MM.1S (cell line): ENCODE measurements at regions not wholly inside any gene's neighbourhood (a gene's known extent, or its start where the extent isn't known, plus 50 kb on each side); places are given as distances from the start of the nearest gene placed in this dataset.

ENCODE experiments used
- DNase-seq: peaks from one replicate; pipeline ENCODE4 v3.0.0-alpha.2; 2015
- H2AFZ ChIP-seq: fragments of 300-600 bp; sonication (generic); 2 replicates; pipeline ENCODE4 v1.6.0; 2016; ENCODE audit warnings: antibody characterized with exemption, low read length
- H3F3A ChIP-seq: fragments of 300-600 bp; sonication (generic); 2 replicates; pipeline ENCODE4 v1.6.1; 2016; ENCODE audit warnings: mild to moderate bottlenecking, antibody characterized with exemption, low read length, moderate library complexity, mixed read lengths; ENCODE audit not compliant: insufficient read depth
- H3K27ac ChIP-seq: fragments of 300-600 bp; sonication (generic); 2 replicates; pipeline ENCODE4 v1.5.1; 2016; ENCODE audit warnings: mild to moderate bottlenecking, low read length
- H3K27me3 ChIP-seq: fragments of 300-600 bp; sonication (generic); replicated peaks from 2 replicates; pipeline ENCODE4 v1.6.0; 2016; ENCODE audit warnings: low read length; ENCODE audit not compliant: insufficient read depth
- H3K36me3 ChIP-seq: fragments of 300-600 bp; sonication (generic); replicated peaks from 2 replicates; pipeline ENCODE4 v1.6.1; 2016; ENCODE audit warnings: mild to moderate bottlenecking, low read length, mixed read lengths; ENCODE audit not compliant: insufficient read depth
- H3K4me1 ChIP-seq: fragments of 300-600 bp; sonication (generic); 2 replicates; pipeline ENCODE4 v1.6.1; 2016; ENCODE audit warnings: low read length, mixed read lengths
- H3K4me2 ChIP-seq: fragments of 300-600 bp; sonication (generic); 2 replicates; pipeline ENCODE4 v1.6.0; 2016; ENCODE audit warnings: low read depth, low read length
- H3K4me3 ChIP-seq: fragments of 300-600 bp; sonication (generic); 2 replicates; pipeline ENCODE4 v1.5.1; 2016; ENCODE audit warnings: low read length, mixed read lengths
- H3K79me2 ChIP-seq: fragments of 300-600 bp; sonication (generic); 2 replicates; pipeline ENCODE4 v1.6.1; 2016; ENCODE audit warnings: mixed run types, low read length, mixed read lengths
- H3K9ac ChIP-seq: fragments of 300-600 bp; sonication (generic); 2 replicates; pipeline ENCODE4 v1.6.1; 2016; ENCODE audit warnings: low read length, mixed read lengths
- H3K9me2 ChIP-seq: fragments of 300-600 bp; sonication (generic); replicated peaks from 2 replicates; pipeline ENCODE4 v1.6.1; 2016; ENCODE audit warnings: mild to moderate bottlenecking, low read length, mixed read lengths; ENCODE audit not compliant: insufficient read depth
- H3K9me3 ChIP-seq: fragments of 300-600 bp; sonication (generic); replicated peaks from 2 replicates; pipeline ENCODE4 v1.6.1; 2016; ENCODE audit warnings: mild to moderate bottlenecking, low read length, mixed read lengths; ENCODE audit not compliant: insufficient read depth
- H4K20me1 ChIP-seq: fragments of 300-600 bp; sonication (generic); 2 replicates; pipeline ENCODE4 v1.6.1; 2016; ENCODE audit warnings: mild to moderate bottlenecking, low read length, moderate library complexity, mixed read lengths; ENCODE audit not compliant: insufficient read depth
- CTCF ChIP-seq: fragments of 300-600 bp; sonication (generic); IDR thresholded peaks from 2 replicates; pipeline ENCODE4 v1.5.1; 2016; ENCODE audit warnings: antibody characterized with exemption, low read length, mixed read lengths
- EZH2 ChIP-seq: fragments of 300-600 bp; sonication (generic); optimal IDR thresholded peaks from 2 replicates; pipeline ENCODE3; 2017; ENCODE audit warnings: low read depth, mild to moderate bottlenecking, antibody characterized with exemption, low read length, mixed read lengths
- EZH2phosphoT487 ChIP-seq: fragments of 300-600 bp; sonication (generic); IDR thresholded peaks from 2 replicates; pipeline ENCODE4 v1.6.1; 2018; ENCODE audit warnings: antibody characterized with exemption, low read length

DNA sequence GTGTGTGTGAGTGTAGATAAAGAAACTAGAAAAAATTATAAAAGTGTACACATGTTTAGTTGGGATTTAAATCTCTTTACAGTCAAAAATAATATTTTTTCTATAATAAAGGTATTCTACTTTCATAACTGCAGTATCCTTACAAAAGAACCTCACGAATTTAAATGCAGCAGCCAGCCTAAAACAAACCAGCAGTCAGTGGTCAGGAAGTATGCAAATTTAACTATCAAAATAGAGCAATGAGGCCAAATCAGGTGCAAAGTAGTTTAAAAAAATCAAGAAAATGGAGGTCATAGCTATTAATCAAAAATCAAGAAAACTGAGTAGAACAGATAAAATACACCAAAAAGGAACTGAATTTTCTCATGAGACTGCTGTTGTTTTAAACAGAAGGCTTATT lies 407.1 kb downstream of the CDH19 start:
- DNase-seq, result peak; percentile 47
- TF ChIP-seq EZH2 (no peak), CTCF (no peak), EZH2phosphoT487 (no peak)
- no peak overlapping the region for H3K4me2 ChIP-seq

DNA sequence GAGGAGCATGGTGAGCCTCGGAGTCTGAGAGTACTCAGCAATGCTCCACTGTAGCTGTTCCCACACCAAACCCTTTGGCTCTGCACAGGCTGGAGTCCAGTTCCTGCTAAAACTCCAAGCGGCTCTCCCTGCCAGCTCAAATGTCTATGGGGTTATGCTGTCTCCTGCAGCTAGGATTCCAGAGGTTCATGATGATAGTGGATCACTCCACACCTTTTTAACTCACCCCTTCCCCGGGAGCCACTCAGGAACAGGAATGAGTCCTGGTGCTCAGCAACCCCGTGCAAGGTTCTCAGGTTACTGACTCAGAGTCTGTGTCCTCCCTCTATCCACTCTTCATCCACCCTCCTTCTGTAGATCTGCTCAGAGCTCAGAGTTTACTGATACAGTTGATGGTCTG lies 410.0 kb downstream of the CDH19 start:
- Histone ChIP-seq H3K79me2 (no peaks in the 10 kb centered on the region), H3K27ac (no peak overlapping the region), H3K4me3 (no peak overlapping the region), H3F3A (no peaks in the 10 kb centered on the region), H3K4me2 (no peak overlapping the region), H2AFZ (no peak overlapping the region), H3K36me3 (no peaks in the 10 kb centered on the region), H3K27me3 (no peaks in the 10 kb centered on the region), H4K20me1 (no peaks in the 10 kb centered on the region), H3K4me1 (0 out of 2 replicates have a peak, but pooled peaks cover 3% of the 10 kb centered on the region), H3K9me3 (no peaks in the 10 kb centered on the region), H3K9ac (no peak overlapping the region), H3K9me2 (no peaks in the 10 kb centered on the region)
- no peak for DNase-seq
- no peak for TF ChIP-seq EZH2phosphoT487
- TF ChIP-seq EZH2, result no peak
- no peak for TF ChIP-seq CTCF

More for the DNA sequence above, 407.1 kb downstream of the CDH19 start:
- no peaks in the 10 kb centered on the region for H4K20me1 ChIP-seq
- no peaks in the 10 kb centered on the region for H3K79me2 ChIP-seq
- no peaks in the 10 kb centered on the region for H3K9me3 ChIP-seq
- no peak overlapping the region for H3K4me3 ChIP-seq
- H3K4me1 ChIP-seq, result 0 out of 2 replicates have a peak, but pooled peaks cover 3% of the 10 kb centered on the region
- H3F3A ChIP-seq, result no peaks in the 10 kb centered on the region
- no peaks in the 10 kb centered on the region for H3K36me3 ChIP-seq
- no peaks in the 10 kb centered on the region for H3K9me2 ChIP-seq
- H3K27ac ChIP-seq, result no peak overlapping the region
- no peak overlapping the region for H3K9ac ChIP-seq
- no peak overlapping the region for H2AFZ ChIP-seq
- H3K27me3 ChIP-seq, result no peaks in the 10 kb centered on the region

GRCh38 chr18:66193394-66193793 lies 410.5 kb downstream of the CDH19 start:
- H3K9ac ChIP-seq, result no peak overlapping the region
- H3K27me3 ChIP-seq, result no peaks in the 10 kb centered on the region
- TF ChIP-seq CTCF, result no peak
- no peak for TF ChIP-seq EZH2
- TF ChIP-seq EZH2phosphoT487, result no peak
- no peaks in the 10 kb centered on the region for H4K20me1 ChIP-seq
- no peak for DNase-seq
- H2AFZ ChIP-seq, result no peak overlapping the region
- H3K27ac ChIP-seq, result no peak overlapping the region
- no peaks in the 10 kb centered on the region for H3K9me2 ChIP-seq
- 0 out of 2 replicates have a peak, but pooled peaks cover 3% of the 10 kb centered on the region for H3K4me1 ChIP-seq
- no peaks in the 10 kb centered on the region for H3K36me3 ChIP-seq
- H3K9me3 ChIP-seq, result no peaks in the 10 kb centered on the region
- H3K4me2 ChIP-seq, result no peak overlapping the region
- H3K4me3 ChIP-seq, result no peak overlapping the region
- no peaks in the 10 kb centered on the region for H3K79me2 ChIP-seq
- H3F3A ChIP-seq, result no peaks in the 10 kb centered on the region
